HCT116 (cell line): ENCODE measurements at regions not wholly inside any gene's neighbourhood (a gene's known extent, or its start where the extent isn't known, plus 50 kb on each side); places are given as distances from the start of the nearest gene placed in this dataset.

Experiments
- CBX3 ChIP-seq: IDR thresholded peaks from 2 replicates; pipeline ENCODE4 v1.6.1; 2012; ENCODE audit warnings: low read depth
- POLR2A ChIP-seq: IDR thresholded peaks from 2 replicates; pipeline ENCODE4 v1.7.0; 2011; ENCODE audit warnings: borderline replicate concordance; ENCODE audit not compliant: insufficient read depth, insufficient read length; ENCODE audit errors: extremely low read depth
- SIN3A ChIP-seq: IDR thresholded peaks from 2 replicates; pipeline ENCODE4 v1.6.1; 2012; ENCODE audit warnings: low read depth
- SRF ChIP-seq: IDR thresholded peaks from 2 replicates; pipeline ENCODE4 v1.6.1; 2012; ENCODE audit warnings: low read depth
- TCF7L2 ChIP-seq: IDR thresholded peaks from 2 replicates; pipeline ENCODE4 v1.7.0; 2011; ENCODE audit warnings: borderline replicate concordance, inconsistent platforms; ENCODE audit not compliant: insufficient read depth, insufficient read length; ENCODE audit errors: extremely low read depth
- YY1 ChIP-seq: IDR thresholded peaks from 2 replicates; pipeline ENCODE4 v1.6.1; 2011; ENCODE audit warnings: low read length, low read depth, moderate library complexity, mild to moderate bottlenecking; ENCODE audit not compliant: insufficient replicate concordance; ENCODE audit errors: extremely low read depth
- ZNF274 ChIP-seq: fragments of 200-500 bp; sonication (Bioruptor generic); IDR thresholded peaks from 2 replicates; pipeline ENCODE4 v1.6.1; 2014; ENCODE audit warnings: mild to moderate bottlenecking, low read depth, low read length, inconsistent platforms
- TF ChIP-seq, protein P1 (sequence below), 3 experiments: fragments of 200-600 bp in 1 of 3; sonication (generic) in 1 of 3; IDR thresholded peaks in 2 of 3; conservative IDR thresholded peaks in 1 of 3; 2 replicates each; pipeline ENCODE4 v1.5.1; 2012 to 2017; ENCODE audit warnings: low read depth in 2 of 3, low read length in 2 of 3, antibody characterized with exemption in 1 of 3, borderline replicate concordance in 1 of 3, control low read depth in 1 of 3, mild to moderate bottlenecking in 1 of 3, mixed read lengths in 1 of 3, mixed run types in 1 of 3, moderate library complexity in 1 of 3; ENCODE audit not compliant: insufficient read depth in 1 of 3

DNA sequence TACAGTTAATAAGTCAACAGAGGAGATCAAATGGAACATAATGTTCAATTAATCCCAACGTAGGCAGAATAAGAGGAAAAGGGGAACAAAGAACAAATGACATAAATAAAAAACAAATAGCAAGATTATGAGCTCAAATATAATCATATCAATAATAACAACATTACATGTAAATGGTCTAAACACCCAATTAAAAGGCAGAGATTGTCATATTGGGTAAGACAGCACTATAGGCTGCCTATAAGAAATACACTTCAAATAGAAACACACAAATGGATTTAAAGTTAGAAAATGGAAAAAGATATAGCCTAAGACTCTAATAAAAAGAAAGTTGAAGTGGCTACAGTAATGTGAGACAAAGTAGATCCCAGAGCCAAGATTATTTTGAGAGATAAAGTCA is 126.4 kb upstream of the PTER start:
- TF ChIP-seq YY1 (no peak), TCF7L2 (no peak), SIN3A (no peak), POLR2A (no peak), CBX3 (no peak), ZNF274 (no peak), SRF (no peak)
- TF ChIP-seq, protein P1, sequence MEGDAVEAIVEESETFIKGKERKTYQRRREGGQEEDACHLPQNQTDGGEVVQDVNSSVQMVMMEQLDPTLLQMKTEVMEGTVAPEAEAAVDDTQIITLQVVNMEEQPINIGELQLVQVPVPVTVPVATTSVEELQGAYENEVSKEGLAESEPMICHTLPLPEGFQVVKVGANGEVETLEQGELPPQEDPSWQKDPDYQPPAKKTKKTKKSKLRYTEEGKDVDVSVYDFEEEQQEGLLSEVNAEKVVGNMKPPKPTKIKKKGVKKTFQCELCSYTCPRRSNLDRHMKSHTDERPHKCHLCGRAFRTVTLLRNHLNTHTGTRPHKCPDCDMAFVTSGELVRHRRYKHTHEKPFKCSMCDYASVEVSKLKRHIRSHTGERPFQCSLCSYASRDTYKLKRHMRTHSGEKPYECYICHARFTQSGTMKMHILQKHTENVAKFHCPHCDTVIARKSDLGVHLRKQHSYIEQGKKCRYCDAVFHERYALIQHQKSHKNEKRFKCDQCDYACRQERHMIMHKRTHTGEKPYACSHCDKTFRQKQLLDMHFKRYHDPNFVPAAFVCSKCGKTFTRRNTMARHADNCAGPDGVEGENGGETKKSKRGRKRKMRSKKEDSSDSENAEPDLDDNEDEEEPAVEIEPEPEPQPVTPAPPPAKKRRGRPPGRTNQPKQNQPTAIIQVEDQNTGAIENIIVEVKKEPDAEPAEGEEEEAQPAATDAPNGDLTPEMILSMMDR (IDR thresholded peaks at IDR 0.05 in 2 of 3, conservative IDR thresholded peaks at IDR 0.05 in 1 of 3; ENCODE audit: borderline replicate concordance in 1 of 3, insufficient read depth in 1 of 3, low read depth in 2 of 3, low read length in 2 of 3): no peak
